ENCODE measurements at regions not wholly inside any gene's neighbourhood (a gene's known extent, or its start where the extent isn't known, plus 50 kb on each side); places are given as distances from the start of the nearest gene placed in this dataset.

DNA sequence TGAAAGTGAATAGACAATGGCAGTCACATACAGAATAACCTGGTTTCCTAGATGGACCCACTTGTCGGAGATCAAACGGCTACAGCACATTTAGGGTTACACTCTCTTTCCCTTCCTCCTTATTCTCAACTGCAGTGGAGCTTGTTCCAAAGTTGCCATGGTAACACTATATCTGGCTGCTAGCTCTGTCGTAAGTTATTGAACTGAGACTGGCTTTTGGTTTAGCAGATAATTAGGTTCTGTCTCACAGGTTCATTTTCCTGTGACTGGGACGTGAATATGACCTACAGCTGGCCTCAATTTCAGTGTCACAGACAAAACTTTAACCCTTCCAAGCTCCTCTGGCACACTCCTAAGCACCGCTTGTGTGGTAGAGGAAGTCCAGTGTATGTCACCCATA lies 875.8 kb downstream of the USP25 start:
- TF ChIP-seq, protein P1, sequence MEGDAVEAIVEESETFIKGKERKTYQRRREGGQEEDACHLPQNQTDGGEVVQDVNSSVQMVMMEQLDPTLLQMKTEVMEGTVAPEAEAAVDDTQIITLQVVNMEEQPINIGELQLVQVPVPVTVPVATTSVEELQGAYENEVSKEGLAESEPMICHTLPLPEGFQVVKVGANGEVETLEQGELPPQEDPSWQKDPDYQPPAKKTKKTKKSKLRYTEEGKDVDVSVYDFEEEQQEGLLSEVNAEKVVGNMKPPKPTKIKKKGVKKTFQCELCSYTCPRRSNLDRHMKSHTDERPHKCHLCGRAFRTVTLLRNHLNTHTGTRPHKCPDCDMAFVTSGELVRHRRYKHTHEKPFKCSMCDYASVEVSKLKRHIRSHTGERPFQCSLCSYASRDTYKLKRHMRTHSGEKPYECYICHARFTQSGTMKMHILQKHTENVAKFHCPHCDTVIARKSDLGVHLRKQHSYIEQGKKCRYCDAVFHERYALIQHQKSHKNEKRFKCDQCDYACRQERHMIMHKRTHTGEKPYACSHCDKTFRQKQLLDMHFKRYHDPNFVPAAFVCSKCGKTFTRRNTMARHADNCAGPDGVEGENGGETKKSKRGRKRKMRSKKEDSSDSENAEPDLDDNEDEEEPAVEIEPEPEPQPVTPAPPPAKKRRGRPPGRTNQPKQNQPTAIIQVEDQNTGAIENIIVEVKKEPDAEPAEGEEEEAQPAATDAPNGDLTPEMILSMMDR (IDR thresholded peaks at IDR 0.05; ENCODE audit: low read depth, low read length): no peak
- peaks cover 3% of the 10 kb centered on the region for H3K4me1 ChIP-seq
- H3K36me3 ChIP-seq: no peaks in the 10 kb centered on the region
- H3K4me3 ChIP-seq (ENCODE audit: low read depth, low read length): peak overlapping the region; percentile 33
- peak; percentile 33 for DNase-seq
- H3K9me3 ChIP-seq: no peaks in the 10 kb centered on the region
- no peaks in the 10 kb centered on the region for H3K27me3 ChIP-seq

DNA sequence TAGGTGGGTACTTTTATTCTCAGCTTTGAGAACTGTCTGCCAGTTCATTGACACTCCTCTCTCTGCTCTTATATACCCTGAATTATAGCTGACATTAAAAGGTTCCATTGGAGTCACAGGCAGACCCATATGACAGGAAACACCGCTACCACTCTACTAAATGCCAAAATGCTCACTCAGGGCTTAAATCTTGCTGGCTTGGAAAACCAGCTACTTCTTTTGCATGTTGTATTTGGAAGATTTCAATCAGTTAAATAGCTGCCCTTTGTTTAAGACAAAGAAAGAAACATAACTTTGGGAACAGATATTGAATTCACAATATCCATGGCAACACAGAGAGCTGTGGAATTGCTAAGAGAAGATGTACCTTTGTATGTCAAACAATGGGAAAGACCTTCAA lies 876.5 kb downstream of the USP25 start:
- H3K4me3 ChIP-seq (ENCODE audit: low read depth, low read length): no peak overlapping the region
- H3K27me3 ChIP-seq: no peaks in the 10 kb centered on the region
- no peaks in the 10 kb centered on the region for H3K36me3 ChIP-seq
- DNase-seq: no peak
- H3K4me1 ChIP-seq: peaks cover 3% of the 10 kb centered on the region
- TF ChIP-seq, protein P1 (IDR thresholded peaks at IDR 0.05; ENCODE audit: low read depth, low read length): no peak
- no peaks in the 10 kb centered on the region for H3K9me3 ChIP-seq

DNA sequence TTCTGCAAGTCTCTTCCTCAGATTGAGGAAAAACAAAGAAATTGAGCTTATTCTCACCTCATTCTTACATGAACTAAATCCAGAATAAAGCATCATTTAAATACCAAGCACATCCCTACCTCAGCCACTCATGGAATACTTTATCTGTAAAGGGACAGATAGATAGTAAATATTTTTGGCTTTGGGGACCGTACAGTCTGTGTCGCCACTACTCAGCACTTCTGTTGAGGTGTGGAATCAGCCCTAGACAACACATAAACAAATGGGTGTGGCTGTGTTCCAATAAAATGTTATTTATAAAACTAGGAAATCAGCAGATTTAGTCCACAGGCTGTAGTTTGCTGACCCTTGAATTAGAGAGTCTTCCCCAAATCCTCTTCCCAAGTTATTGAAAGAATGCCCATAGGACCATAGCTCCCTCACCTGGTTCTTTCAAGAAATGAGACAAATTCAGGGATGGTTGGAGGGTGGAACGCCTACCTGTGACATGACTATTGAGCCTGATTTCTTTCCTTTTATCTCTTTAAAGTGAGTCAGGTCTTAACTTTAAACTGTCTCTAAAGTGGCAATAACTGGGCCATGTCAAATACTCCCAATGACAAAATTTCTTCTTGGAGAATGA lies 878.5 kb downstream of the USP25 start:
- Histone ChIP-seq H3K4me3 (ENCODE audit: low read depth, low read length) (no peak overlapping the region), H3K9me3 (no peaks in the 10 kb centered on the region), H3K36me3 (no peaks in the 10 kb centered on the region), H3K4me1 (peaks cover 3% of the 10 kb centered on the region), H3K27me3 (no peaks in the 10 kb centered on the region)
- no peak for DNase-seq
- TF ChIP-seq, protein P1 (IDR thresholded peaks at IDR 0.05; ENCODE audit: low read depth, low read length): peak; percentile 72

DNA sequence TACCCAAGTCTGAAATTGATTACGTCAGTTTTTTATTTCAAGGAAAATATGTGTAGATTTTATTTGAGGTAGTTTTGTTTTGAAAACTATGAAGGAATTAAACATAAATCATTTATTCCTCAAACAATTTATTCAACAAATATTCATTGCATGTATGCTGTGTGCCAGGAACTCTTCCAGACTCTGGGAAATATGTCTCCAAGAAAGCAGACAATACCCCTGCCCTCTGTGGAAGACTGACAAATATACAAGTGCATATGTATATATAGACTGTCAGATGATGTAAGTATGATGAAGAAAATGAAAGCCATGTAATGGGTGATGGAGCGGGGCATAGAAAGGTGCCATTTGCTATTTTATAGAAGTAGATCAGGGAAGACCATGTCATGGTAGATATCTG lies 889.5 kb downstream of the USP25 start:
- TF ChIP-seq, protein P1 (IDR thresholded peaks at IDR 0.05; ENCODE audit: low read depth, low read length): no peak
- no peak for DNase-seq
- H3K9me3 ChIP-seq: no peaks in the 10 kb centered on the region
- no peaks in the 10 kb centered on the region for H3K27me3 ChIP-seq
- H3K4me3 ChIP-seq (ENCODE audit: low read depth, low read length): no peak overlapping the region
- peaks cover 17% of the 10 kb centered on the region for H3K4me1 ChIP-seq
- peaks cover 3% of the 10 kb centered on the region for H3K36me3 ChIP-seq

DNA sequence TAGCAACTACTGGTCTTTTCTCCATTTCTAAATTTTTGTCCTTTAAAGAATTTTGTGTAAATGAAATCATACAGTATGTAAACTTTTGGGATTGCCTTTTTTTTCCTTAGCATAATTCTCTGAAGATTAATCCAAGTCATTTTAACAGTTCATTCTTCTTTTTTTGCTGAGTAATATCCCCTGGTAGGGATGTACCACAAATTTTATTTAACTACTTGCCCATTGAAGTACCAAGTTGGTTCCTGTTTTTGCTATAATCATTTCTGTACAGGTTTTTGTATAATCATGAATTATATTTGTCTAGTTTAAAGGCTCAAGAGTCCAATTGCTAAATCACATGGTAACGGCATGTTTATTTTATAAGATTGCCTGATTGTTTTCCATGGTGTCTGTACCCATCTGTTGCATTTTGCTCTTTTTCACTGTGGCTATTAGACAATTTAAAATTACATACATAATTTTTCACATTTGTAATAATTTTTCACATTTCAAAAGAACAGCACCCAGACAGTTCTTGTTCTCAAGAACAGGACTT lies 891.1 kb downstream of the USP25 start:
- no peak for DNase-seq
- peaks cover 3% of the 10 kb centered on the region for H3K36me3 ChIP-seq
- peaks cover 17% of the 10 kb centered on the region for H3K4me1 ChIP-seq
- TF ChIP-seq, protein P1 (IDR thresholded peaks at IDR 0.05; ENCODE audit: low read depth, low read length): no peak
- no peaks in the 10 kb centered on the region for H3K27me3 ChIP-seq
- H3K9me3 ChIP-seq: no peaks in the 10 kb centered on the region
- H3K4me3 ChIP-seq (ENCODE audit: low read depth, low read length): no peak overlapping the region

DNA sequence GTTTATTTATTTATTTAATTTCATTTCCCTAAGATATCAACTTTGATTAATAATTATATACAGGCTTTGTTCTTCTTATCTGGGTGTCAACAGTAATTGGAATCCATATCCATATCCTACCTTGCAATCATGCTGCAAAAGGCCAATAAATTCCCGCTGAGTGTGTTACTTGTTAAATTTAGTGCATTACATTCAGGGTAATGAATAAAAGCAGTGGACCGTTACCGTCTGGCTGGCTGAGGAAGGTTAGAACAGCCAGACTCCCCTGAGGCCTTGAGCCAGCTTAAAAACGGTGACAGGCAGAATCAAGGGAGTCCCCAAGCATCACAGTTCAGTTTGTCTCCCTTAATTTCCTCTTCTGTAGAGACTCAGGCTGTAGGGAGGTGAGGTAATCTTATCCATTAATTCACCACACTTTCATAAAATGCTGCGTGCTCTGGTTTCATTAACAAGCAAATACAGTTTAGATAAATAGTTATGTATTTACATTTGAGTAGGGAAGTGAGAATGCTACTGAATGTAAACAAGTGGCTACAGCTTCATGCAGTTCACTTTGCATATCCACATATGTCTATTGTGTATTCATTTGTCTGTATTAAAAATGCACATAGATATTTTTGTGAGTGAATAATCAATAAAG lies 888.2 kb upstream of the CXADR start:
- peak; percentile 79 for DNase-seq
- TF ChIP-seq, protein P1 (IDR thresholded peaks at IDR 0.05; ENCODE audit: low read depth, low read length): no peak
- Histone ChIP-seq H3K27me3 (no peaks in the 10 kb centered on the region), H3K9me3 (no peaks in the 10 kb centered on the region), H3K36me3 (peaks cover 3% of the 10 kb centered on the region; the same call in 1 of the 2 replicates), H3K4me3 (ENCODE audit: low read depth, low read length) (no peak overlapping the region), H3K4me1 (peaks cover 9% of the 10 kb centered on the region)
